ENCODE measurements at regions not wholly inside any gene's neighbourhood (a gene's known extent, or its start where the extent isn't known, plus 50 kb on each side); places are given as distances from the start of the nearest gene placed in this dataset.

GRCh38 chr3:5304188-5304587 is 116.7 kb downstream of the EDEM1 start:
- ChIA-PET POLR2A (no interaction called here), CTCF (no interaction called here)

- CTCF ChIA-PET, result no interaction called here
These were observed 117.5 kb downstream of the EDEM1 start for GRCh38 chr3:5304789-5305683.

GRCh38 chr3:5305684-5305989 is 118.1 kb downstream of the EDEM1 start:
- POLR2A ChIA-PET, result no interaction called here
- CTCF ChIA-PET, result no interaction called here

More at GRCh38 chr3:5304789-5305683, 117.5 kb downstream of the EDEM1 start:
- POLR2A ChIA-PET, result no interaction called here

- ChIA-PET POLR2A (no interaction called here), CTCF (no interaction called here)
These were observed 121.7 kb downstream of the EDEM1 start for GRCh38 chr3:5309171-5309570.

- ChIA-PET POLR2A (no interaction called here), CTCF (no interaction called here)
These were observed 122.1 kb downstream of the EDEM1 start for GRCh38 chr3:5309602-5310001.

- POLR2A ChIA-PET, result no interaction called here
- CTCF ChIA-PET, result no interaction called here
These were observed 123.0 kb downstream of the EDEM1 start for GRCh38 chr3:5310509-5310908.

- ChIA-PET POLR2A (no interaction called here), CTCF (no interaction called here)
These were observed 124.8 kb downstream of the EDEM1 start for GRCh38 chr3:5312290-5312689.

GRCh38 chr3:5314897-5315296 is 127.4 kb downstream of the EDEM1 start:
- ChIA-PET POLR2A (no interaction called here), CTCF (no interaction called here)

GRCh38 chr3:5317557-5317956 is 130.1 kb downstream of the EDEM1 start:
- POLR2A ChIA-PET, result no interaction called here
- CTCF ChIA-PET, result no interaction called here

GRCh38 chr3:5319454-5319853 is 131.9 kb downstream of the EDEM1 start:
- ChIA-PET POLR2A (no interaction called here), CTCF (no interaction called here)

- CTCF ChIA-PET, result no interaction called here
- POLR2A ChIA-PET, result no interaction called here
These were observed 134.3 kb downstream of the EDEM1 start for GRCh38 chr3:5321666-5322340.

GRCh38 chr3:5324780-5325179 is 137.3 kb downstream of the EDEM1 start:
- ChIA-PET CTCF (no interaction called here), POLR2A (interaction anchor here (0.6 kb wide), 1 partner anchor 128 kb away, joined by 3 read pairs; no protein-coding TSS in a partner anchor)

- ChIA-PET CTCF (no interaction called here), POLR2A (no interaction called here)
These were observed 142.8 kb downstream of the EDEM1 start for GRCh38 chr3:5330152-5330810.

- CTCF ChIA-PET, result no interaction called here
- POLR2A ChIA-PET, result no interaction called here
These were observed 144.2 kb downstream of the EDEM1 start for GRCh38 chr3:5331567-5332269.

GRCh38 chr3:5332270-5332956 is 144.9 kb downstream of the EDEM1 start:
- CTCF ChIA-PET, result no interaction called here
- POLR2A ChIA-PET, result no interaction called here

GRCh38 chr3:5339967-5340535 is 152.5 kb downstream of the EDEM1 start:
- POLR2A ChIA-PET, result no interaction called here
- CTCF ChIA-PET, result no interaction called here

- POLR2A ChIA-PET, result no interaction called here
- CTCF ChIA-PET, result no interaction called here
These were observed 154.1 kb downstream of the EDEM1 start for GRCh38 chr3:5341610-5342009.

GRCh38 chr3:5343459-5343858 is 156.0 kb downstream of the EDEM1 start:
- POLR2A ChIA-PET, result no interaction called here
- CTCF ChIA-PET, result interaction anchor here (0.6 kb wide), 1 partner anchor 50 kb away, joined by 4 read pairs; no protein-coding TSS in a partner anchor

- POLR2A ChIA-PET, result no interaction called here
- CTCF ChIA-PET, result no interaction called here
These were observed 157.2 kb downstream of the EDEM1 start for GRCh38 chr3:5344707-5345106.

- ChIA-PET POLR2A (no interaction called here), CTCF (no interaction called here)
These were observed 160.0 kb downstream of the EDEM1 start for GRCh38 chr3:5347486-5347885.

All from activated CD8-positive, alpha-beta memory T cell treated with anti-CD3 and anti-CD28 coated beads for 36 hours (primary cell).